Right atrium auricular region (tissue), 2 donors: ENCODE measurements at regions not wholly inside any gene's neighbourhood (a gene's known extent, or its start where the extent isn't known, plus 50 kb on each side); places are given as distances from the start of the nearest gene placed in this dataset.

Source experiments
- DNase-seq: peaks from one replicate; pipeline ENCODE4 v3.0.0-alpha.2; 2019; ENCODE audit warnings: low spot score
- H3K27ac ChIP-seq, 2 donors: fragments of 200-600 bp; sonication (generic); 1 replicate in 1 of 2; 2 replicates in 1 of 2; pipeline ENCODE4 v1.5.1; 2016 to 2019
- H3K27me3 ChIP-seq, 2 donors: fragments of 200-600 bp; sonication (generic); one replicate each; pipeline versions ENCODE4 v1.5.1 to v1.6.0; 2017 to 2019
- H3K36me3 ChIP-seq: fragments of 200-600 bp; sonication (generic); one replicate; pipeline ENCODE4 v1.5.1; 2016
- H3K4me1 ChIP-seq, 2 donors: fragments of 200-600 bp; sonication (generic); one replicate each; pipeline versions ENCODE4 v1.5.1 to v1.6.0; 2017 to 2019
- H3K4me3 ChIP-seq, 2 donors: fragments of 200-600 bp; sonication (generic); 1 replicate in 1 of 2; 2 replicates in 1 of 2; pipeline ENCODE4 v1.5.1; 2017 to 2019; ENCODE audit warnings: mild to moderate bottlenecking in 1 of 2, moderate library complexity in 1 of 2
- H3K9me3 ChIP-seq, 2 donors: fragments of 200-600 bp; sonication (generic); one replicate each; pipeline ENCODE4 v1.5.1; 2019
- CTCF ChIP-seq, 2 donors: fragments of 200-600 bp; sonication (generic); IDR thresholded peaks; one replicate each; pipeline ENCODE4 v1.5.1; 2019; ENCODE audit warnings: antibody characterized with exemption in 2 of 2

- Histone ChIP-seq H3K27ac (no peak overlapping the region), H3K9me3 (peaks cover 0 to 5% of the 10 kb centered on the region in 2 donors), H3K4me1 (no peaks in the 10 kb centered on the region), H3K27me3 (no peaks in the 10 kb centered on the region), H3K36me3 (no peaks in the 10 kb centered on the region), H3K4me3 (no peak overlapping the region)
- no peak for DNase-seq
- no peak for TF ChIP-seq CTCF (IDR thresholded peaks at IDR 0.05)
Observed at GRCh38 chr4:8694226-8694625, 101.7 kb downstream of the CPZ start.

DNA sequence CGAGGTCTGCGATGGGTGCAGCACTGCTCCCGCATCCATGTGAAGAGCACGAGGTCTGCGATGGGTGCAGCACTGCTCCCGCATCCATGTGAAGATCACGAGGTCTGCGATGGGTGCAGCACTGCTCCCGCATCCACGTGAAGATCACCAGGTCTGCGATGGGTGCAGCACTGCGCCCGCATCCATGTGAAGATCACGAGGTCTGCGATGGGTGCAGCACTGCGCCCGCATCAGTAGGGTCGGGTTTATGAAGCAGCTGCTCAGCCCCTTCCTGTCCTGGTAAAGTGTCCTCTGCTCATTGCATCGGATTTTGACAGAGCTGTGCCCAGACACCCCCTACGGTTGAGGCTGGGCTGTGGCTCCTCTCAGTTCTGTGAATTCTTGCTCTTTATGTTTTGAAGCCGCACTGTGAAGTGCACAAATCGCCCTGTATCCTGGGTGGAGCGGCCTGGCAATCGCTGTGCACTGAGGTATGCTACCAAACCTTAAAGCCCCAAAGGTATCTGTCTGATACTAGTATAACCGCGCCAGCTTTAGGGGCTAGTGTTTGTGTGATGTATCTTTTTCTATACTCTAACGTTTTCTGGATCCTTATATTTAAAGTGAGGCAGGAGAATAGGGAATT lies 98.7 kb downstream of the CPZ start:
- H3K27me3 ChIP-seq, result peaks cover 0 to 5% of the 10 kb centered on the region in 2 donors
- H3K27ac ChIP-seq, result no peak overlapping the region

DNA sequence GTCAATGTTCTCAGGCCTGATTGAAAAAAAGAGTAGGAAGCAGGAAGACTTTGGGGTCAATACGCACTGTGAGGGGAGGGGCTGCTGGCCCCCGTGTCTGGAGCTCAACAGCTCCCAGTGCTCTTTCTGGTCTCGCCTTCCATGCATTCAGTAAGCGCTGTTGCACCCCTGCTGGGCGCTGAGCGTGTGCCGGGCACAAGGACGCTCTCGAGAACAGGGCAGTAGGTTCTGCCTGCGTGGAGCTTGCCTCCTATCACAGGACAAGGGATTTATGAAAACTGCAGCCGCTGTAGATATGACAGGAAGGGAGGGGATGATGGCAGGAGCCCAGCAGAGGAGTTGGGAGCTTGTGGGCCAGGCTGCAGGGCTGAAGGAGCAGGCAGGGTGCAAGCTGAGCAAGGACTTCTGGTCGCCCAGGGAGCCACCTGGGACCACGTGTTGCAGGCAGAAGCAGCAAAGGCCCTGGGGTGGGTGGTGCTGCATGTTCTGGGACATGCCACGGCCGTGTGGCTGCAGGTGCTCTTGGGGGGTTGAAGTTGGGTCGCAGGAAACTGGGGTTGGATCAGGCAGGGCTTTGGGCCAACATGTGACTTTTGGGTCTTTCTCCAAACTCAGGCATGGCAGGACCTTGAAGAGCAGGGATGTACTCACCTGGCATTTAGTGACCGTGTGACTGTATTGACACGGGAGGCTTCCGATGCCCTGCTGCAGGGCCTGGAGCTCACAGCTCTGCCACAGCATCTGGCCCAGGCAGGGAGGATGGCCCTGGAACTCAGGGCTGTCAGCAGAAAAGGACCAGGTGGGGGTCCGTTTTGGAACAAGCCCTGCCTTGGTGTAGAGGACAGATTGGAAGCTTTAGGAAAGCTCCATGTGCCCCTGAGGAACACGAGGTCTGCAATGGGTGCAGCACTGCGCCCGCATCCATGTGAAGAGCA lies 97.9 kb downstream of the CPZ start:
- no peak for DNase-seq
- H3K4me1 ChIP-seq, result no peaks in the 10 kb centered on the region
- no peaks in the 10 kb centered on the region for H3K36me3 ChIP-seq
- no peak for TF ChIP-seq CTCF (IDR thresholded peaks at IDR 0.05)
- H3K27ac ChIP-seq, result no peak overlapping the region
- no peaks in the 10 kb centered on the region for H3K9me3 ChIP-seq
- H3K27me3 ChIP-seq, result peaks cover 0 to 5% of the 10 kb centered on the region in 2 donors
- H3K4me3 ChIP-seq, result no peak overlapping the region

More for the DNA sequence above, 98.7 kb downstream of the CPZ start:
- TF ChIP-seq CTCF (IDR thresholded peaks at IDR 0.05), result no peak
- no peak for DNase-seq
- H3K36me3 ChIP-seq, result no peaks in the 10 kb centered on the region
- H3K4me3 ChIP-seq, result no peak overlapping the region
- no peaks in the 10 kb centered on the region for H3K9me3 ChIP-seq
- H3K4me1 ChIP-seq, result no peaks in the 10 kb centered on the region

GRCh38 chr4:8689741-8690140 lies 97.2 kb downstream of the CPZ start:
- DNase-seq, result no peak
- H3K4me3 ChIP-seq, result no peak overlapping the region
- no peaks in the 10 kb centered on the region for H3K4me1 ChIP-seq
- no peak overlapping the region for H3K27ac ChIP-seq
- no peaks in the 10 kb centered on the region for H3K36me3 ChIP-seq
- no peaks in the 10 kb centered on the region for H3K9me3 ChIP-seq
- H3K27me3 ChIP-seq, result peaks cover 0 to 5% of the 10 kb centered on the region in 2 donors
- no peak for TF ChIP-seq CTCF (IDR thresholded peaks at IDR 0.05)

GRCh38 chr4:8688908-8689445 lies 96.4 kb downstream of the CPZ start:
- no peak for TF ChIP-seq CTCF (IDR thresholded peaks at IDR 0.05)
- H3K4me3 ChIP-seq, result no peak overlapping the region
- peaks cover 0 to 5% of the 10 kb centered on the region in 2 donors for H3K27me3 ChIP-seq
- no peak for DNase-seq
- no peaks in the 10 kb centered on the region for H3K9me3 ChIP-seq
- H3K27ac ChIP-seq, result no peak overlapping the region
- no peaks in the 10 kb centered on the region for H3K4me1 ChIP-seq
- H3K36me3 ChIP-seq, result no peaks in the 10 kb centered on the region
